IMR-90 (cell line): ENCODE measurements at regions not wholly inside any gene's neighbourhood (a gene's known extent, or its start where the extent isn't known, plus 50 kb on each side); places are given as distances from the start of the nearest gene placed in this dataset.

Source experiments
- ATAC-seq: fragments of 200-7000 bp; cut with Tn5 transposase; 2 replicates; pipeline ENCODE4 v1.9.1; 2020; ENCODE audit warnings: low read depth, mild to moderate bottlenecking, moderate library complexity
- BruUV-seq: library from RNA; stranded (reverse); fragments of 400-500 nt; replicated peaks from 2 replicates; lab custom pipeline; 2021; lab: Mats Ljungman, UMichigan
- CTCF ChIA-PET: fragments of 300-600 bp; formaldehyde crosslinking; extraction: SDS; loops from one replicate; lab custom pipeline; 2021; ENCODE audit warnings: antibody characterized with exemption; lab: Yijun Ruan, JAX
- POLR2A ChIA-PET: fragments of 300-600 bp; sonication (Branson Sonifier 250); formaldehyde crosslinking; loops from one replicate; lab custom pipeline; 2022; ENCODE audit warnings: antibody characterized with exemption; ENCODE audit not compliant: unreplicated experiment; lab: Charles Lee
- DNase-seq: peaks from one replicate; pipeline ENCODE4 v3.0.0; 2013
- H2AFZ ChIP-seq: replicated peaks from 2 replicates; pipeline ENCODE3; 2013; ENCODE audit warnings: low read length, mild to moderate bottlenecking; ENCODE audit not compliant: poor library complexity
- H2AK5ac ChIP-seq: 2 replicates; pipeline ENCODE4 v1.6.1; 2013; ENCODE audit warnings: low read depth, low read length, inconsistent platforms
- H2AK9ac ChIP-seq: replicated peaks from 2 replicates; pipeline ENCODE3; 2013; ENCODE audit warnings: mild to moderate bottlenecking, low read depth, low read length, moderate library complexity; ENCODE audit not compliant: poor library complexity
- H2BK120ac ChIP-seq: 2 replicates; pipeline ENCODE4 v1.6.1; 2013; ENCODE audit warnings: low read depth, low read length, inconsistent platforms
- H2BK15ac ChIP-seq: 3 replicates; pipeline ENCODE4 v1.6.1; 2013; ENCODE audit warnings: low read depth, low read length, inconsistent platforms
- H2BK20ac ChIP-seq: 2 replicates; pipeline ENCODE4 v1.6.1; 2013; ENCODE audit warnings: low read depth, mild to moderate bottlenecking, inconsistent platforms, low read length, moderate library complexity
- H2BK5ac ChIP-seq: 2 replicates; pipeline ENCODE4 v1.6.1; 2013; ENCODE audit warnings: mild to moderate bottlenecking, low read depth, low read length, inconsistent platforms; ENCODE audit not compliant: poor library complexity, severe bottlenecking
- H3K14ac ChIP-seq: replicated peaks from 2 replicates; pipeline ENCODE4 v1.6.1; 2013; ENCODE audit warnings: low read depth, low read length, inconsistent platforms
- H3K18ac ChIP-seq: 2 replicates; pipeline ENCODE4 v1.6.1; 2013; ENCODE audit warnings: low read depth, low read length, control low read depth
- H3K23ac ChIP-seq: 2 replicates; pipeline ENCODE4 v1.6.1; 2013; ENCODE audit warnings: low read depth, low read length, inconsistent platforms
- H3K27ac ChIP-seq: 2 replicates; pipeline ENCODE4 v1.5.1; 2013; ENCODE audit warnings: mild to moderate bottlenecking, control low read depth, low read length; ENCODE audit not compliant: insufficient read depth
- H3K27me3 ChIP-seq: 2 replicates; pipeline ENCODE4 v1.6.1; 2013; ENCODE audit warnings: low read length; ENCODE audit not compliant: control insufficient read depth, insufficient read depth
- H3K36me3 ChIP-seq: 2 replicates; pipeline ENCODE4 v1.6.1; 2013; ENCODE audit warnings: low read length, mixed read lengths; ENCODE audit not compliant: control insufficient read depth, insufficient read depth
- H3K4ac ChIP-seq: 2 replicates; pipeline ENCODE4 v1.6.1; 2013; ENCODE audit warnings: low read depth, low read length, inconsistent platforms
- H3K4me1 ChIP-seq: 2 replicates; pipeline ENCODE4 v1.6.1; 2013; ENCODE audit warnings: low read length, mixed read lengths; ENCODE audit not compliant: control insufficient read depth, insufficient read depth
- H3K4me2 ChIP-seq: 2 replicates; pipeline ENCODE4 v1.6.1; 2013; ENCODE audit warnings: low read depth, mild to moderate bottlenecking, control low read depth, low read length, moderate library complexity
- H3K4me3 ChIP-seq: 2 replicates; pipeline ENCODE4 v1.5.1; 2013; ENCODE audit warnings: low read depth, mild to moderate bottlenecking, control low read depth, low read length, moderate library complexity; ENCODE audit not compliant: insufficient read depth
- H3K56ac ChIP-seq: 2 replicates; pipeline ENCODE4 v1.6.1; 2013; ENCODE audit warnings: low read length, inconsistent platforms; ENCODE audit not compliant: insufficient read depth; ENCODE audit errors: extremely low read depth
- H3K79me1 ChIP-seq, 2 experiments: 2 replicates each; pipeline ENCODE4 v1.6.1; 2013; ENCODE audit warnings: low read length in 2 of 2, inconsistent platforms in 1 of 2, low read depth in 1 of 2
- H3K9ac ChIP-seq: 2 replicates; pipeline ENCODE4 v1.6.1; 2013; ENCODE audit warnings: low read depth, low read length, control low read depth
- H3K9me1 ChIP-seq: 2 replicates; pipeline ENCODE4 v1.6.1; 2013; ENCODE audit warnings: low read length, inconsistent platforms; ENCODE audit not compliant: insufficient read depth
- H3K9me3 ChIP-seq: 2 replicates; pipeline ENCODE4 v1.6.1; 2013; ENCODE audit warnings: low read length; ENCODE audit not compliant: control insufficient read depth, insufficient read depth
- H4K20me1 ChIP-seq: 2 replicates; pipeline ENCODE4 v1.6.1; 2013; ENCODE audit warnings: low read length, inconsistent platforms; ENCODE audit not compliant: insufficient read depth
- H4K5ac ChIP-seq: 2 replicates; pipeline ENCODE4 v1.6.1; 2013; ENCODE audit warnings: mild to moderate bottlenecking, low read depth, low read length, control low read depth
- H4K8ac ChIP-seq, 2 experiments: 2 replicates each; pipeline ENCODE4 v1.6.1; 2013; ENCODE audit warnings: low read depth in 2 of 2, low read length in 2 of 2, control low read depth in 1 of 2, inconsistent platforms in 1 of 2
- H4K91ac ChIP-seq: 2 replicates; pipeline ENCODE4 v1.6.1; 2013; ENCODE audit warnings: low read depth, low read length, inconsistent platforms; ENCODE audit not compliant: insufficient read depth
- CHD1 ChIP-seq: IDR thresholded peaks from 2 replicates; pipeline ENCODE4 v1.6.1; 2012; ENCODE audit warnings: low read depth, low read length, improper control_type of control experiment
- FOS ChIP-seq: fragments of 150-350 bp; IDR thresholded peaks from 2 replicates; pipeline ENCODE4 v1.6.1; 2016; ENCODE audit warnings: low read depth, low read length
- MAFK ChIP-seq: IDR thresholded peaks from 2 replicates; pipeline ENCODE4 v1.6.1; 2012; ENCODE audit warnings: low read depth, low read length, improper control_type of control experiment
- MXI1 ChIP-seq: IDR thresholded peaks from 2 replicates; pipeline ENCODE4 v1.6.1; 2012; ENCODE audit warnings: low read depth, mild to moderate bottlenecking, low read length, moderate library complexity, borderline replicate concordance
- NFE2L2 ChIP-seq: fragments of 150-350 bp; IDR thresholded peaks from 2 replicates; pipeline ENCODE4 v1.6.1; 2016; ENCODE audit warnings: low read depth, mild to moderate bottlenecking, low read length
- POLR2A ChIP-seq: IDR thresholded peaks from 2 replicates; pipeline ENCODE4 v1.6.1; 2012; ENCODE audit warnings: mild to moderate bottlenecking, low read depth, low read length
- RCOR1 ChIP-seq: IDR thresholded peaks from 2 replicates; pipeline ENCODE4 v1.6.1; 2012; ENCODE audit warnings: mild to moderate bottlenecking, low read length, improper control_type of control experiment; ENCODE audit not compliant: insufficient replicate concordance
- RFX5 ChIP-seq: IDR thresholded peaks from 2 replicates; pipeline ENCODE4 v1.8.0; 2012; ENCODE audit warnings: low read depth, mild to moderate bottlenecking, low read length, moderate library complexity
- whole genome bisulfite sequencing, 2 experiments: methylation state at CpG; one replicate each; pipeline versions ENCODE4 v1.1.5 to v1.1.7; 2013; ENCODE audit warnings: missing lambda C conversion rate in 2 of 2; ENCODE audit not compliant: insufficient read length in 1 of 2; ENCODE audit errors: extremely low coverage in 2 of 2; 5-methylcytosine and 5-hydroxymethylcytosine counted together
- dilution Hi-C: fragments of 300-500 bp; cut with HindIII; formaldehyde crosslinking; loops from one replicate; pipeline ENCODE4 v1.14.3; 2018; ENCODE audit warnings: low sequenced_read_pairs; ENCODE audit not compliant: unreplicated experiment
- in situ Hi-C: fragments of 300-500 bp; cut with MboI; formaldehyde crosslinking; loops from 3 replicates; pipeline ENCODE4 v1.14.3; 2019; ENCODE audit warnings: low sequenced_read_pairs, inconsistent platforms, mixed read lengths
- intact Hi-C: fragments of 100-400 bp; cut with micrococcal nuclease; formaldehyde crosslinking; loops from 2 replicates; pipeline ENCODE4 v1.10.0; 2022
- TF ChIP-seq, protein P1 (sequence below): fragments of 150-350 bp; IDR thresholded peaks from 2 replicates; pipeline ENCODE4 v1.6.1; 2016; ENCODE audit warnings: low read depth, mild to moderate bottlenecking, low read length, moderate library complexity, borderline replicate concordance

DNA sequence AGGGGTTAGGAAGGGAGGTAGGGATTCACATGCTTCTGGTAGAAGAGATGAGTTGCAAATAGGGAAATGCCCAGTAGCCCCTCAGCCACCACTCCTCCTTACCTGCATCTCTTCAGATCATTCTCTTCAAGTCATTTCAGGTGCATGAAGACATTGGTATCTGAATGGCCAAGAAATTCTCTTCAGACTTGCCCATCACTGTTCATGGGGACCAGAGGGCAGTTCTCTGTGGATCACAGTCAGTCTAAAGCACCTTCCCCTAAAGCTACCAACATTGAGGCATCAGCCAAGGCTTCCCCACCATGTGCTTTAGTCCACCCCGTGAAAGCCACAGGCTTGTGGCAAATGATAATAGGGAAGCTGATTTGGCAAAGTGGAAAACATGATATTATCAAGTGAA lies 319.4 kb upstream of the ZNF32 start:
- Histone ChIP-seq H3K14ac (no peak overlapping the region), H2BK120ac (no peak overlapping the region), H3K4me1 (peaks cover 3% of the 10 kb centered on the region; the same call in 1 of the 2 replicates), H3K9me1 (0 out of 2 replicates have a peak, but pooled peaks cover 6% of the 10 kb centered on the region), H3K56ac (no peak overlapping the region), H2BK5ac (no peak overlapping the region), H3K4me3 (no peak overlapping the region), H3K9ac (no peak overlapping the region), H4K91ac (no peak overlapping the region), H3K79me1 (no peaks in the 10 kb centered on the region), H2AK9ac (no peak overlapping the region), H2BK15ac (no peak overlapping the region), H2AFZ (no peak overlapping the region), H4K5ac (no peak overlapping the region), H3K9me3 (no peaks in the 10 kb centered on the region), H2AK5ac (no peak overlapping the region), H4K8ac (no peak overlapping the region), H3K4ac (no peak overlapping the region), H3K27me3 (peaks cover 28% of the 10 kb centered on the region), H4K20me1 (no peaks in the 10 kb centered on the region), H3K23ac (no peak overlapping the region), H3K18ac (no peak overlapping the region), H2BK20ac (no peak overlapping the region), H3K27ac (no peak overlapping the region), H3K4me2 (no peak overlapping the region), H3K36me3 (no peaks in the 10 kb centered on the region)
- no peak for TF ChIP-seq RFX5
- TF ChIP-seq MXI1: no peak
- TF ChIP-seq MAFK: no peak
- no peak for TF ChIP-seq CHD1
- no peak for TF ChIP-seq FOS
- no peak for TF ChIP-seq POLR2A
- no peak for TF ChIP-seq RCOR1
- TF ChIP-seq NFE2L2: no peak
- TF ChIP-seq, protein P1, sequence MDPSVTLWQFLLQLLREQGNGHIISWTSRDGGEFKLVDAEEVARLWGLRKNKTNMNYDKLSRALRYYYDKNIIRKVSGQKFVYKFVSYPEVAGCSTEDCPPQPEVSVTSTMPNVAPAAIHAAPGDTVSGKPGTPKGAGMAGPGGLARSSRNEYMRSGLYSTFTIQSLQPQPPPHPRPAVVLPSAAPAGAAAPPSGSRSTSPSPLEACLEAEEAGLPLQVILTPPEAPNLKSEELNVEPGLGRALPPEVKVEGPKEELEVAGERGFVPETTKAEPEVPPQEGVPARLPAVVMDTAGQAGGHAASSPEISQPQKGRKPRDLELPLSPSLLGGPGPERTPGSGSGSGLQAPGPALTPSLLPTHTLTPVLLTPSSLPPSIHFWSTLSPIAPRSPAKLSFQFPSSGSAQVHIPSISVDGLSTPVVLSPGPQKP: no peak
- in situ Hi-C loops: no loop called here
- dilution Hi-C loops: no loop called here
- no CpG with 5 or more reads among the region's 1 CpG for WGBS, 2 experiments
- ChIA-PET CTCF (no interaction called here), POLR2A (no interaction called here)
- ATAC-seq: no peak
- intact Hi-C loops: no loop called here
- no peak for DNase-seq
- no TSS peak for BruUV-seq
